Heart right ventricle (tissue), 16 donors: ENCODE measurements at regions not wholly inside any gene's neighbourhood (a gene's known extent, or its start where the extent isn't known, plus 50 kb on each side); places are given as distances from the start of the nearest gene placed in this dataset.

Experiments
- ATAC-seq, 8 donors: fragments of 200-7000 bp; cut with Tn5 transposase; one replicate each; pipeline ENCODE4 v1.9.1; 2020; ENCODE audit warnings: mild to moderate bottlenecking in 8 of 8, moderate library complexity in 8 of 8, moderate number of reproducible peaks in 1 of 8
- DNase-seq, 2 donors: peaks; one replicate each; pipeline ENCODE4 v3.0.0-alpha.2; 2020
- H3K27ac ChIP-seq, 10 donors: fragments of 200-600 bp; sonication (generic) in 2 of 10; one replicate each; pipeline versions ENCODE4 v1.5.0 to v1.8.0; 2020 to 2022; ENCODE audit warnings: mild to moderate bottlenecking in 3 of 10
- H3K27me3 ChIP-seq, 7 donors: fragments of 200-600 bp; one replicate each; pipeline ENCODE4 v1.8.0; 2021 to 2022; ENCODE audit warnings: mild to moderate bottlenecking in 2 of 7
- H3K36me3 ChIP-seq, 9 donors: fragments of 200-600 bp; sonication (generic) in 1 of 9; one replicate each; pipeline versions ENCODE4 v1.5.0 to v1.8.0; 2020 to 2022; ENCODE audit warnings: mild to moderate bottlenecking in 2 of 9
- H3K4me1 ChIP-seq, 9 donors: fragments of 200-600 bp; sonication (generic) in 1 of 9; one replicate each; pipeline versions ENCODE4 v1.5.0 to v1.8.0; 2020 to 2022; ENCODE audit warnings: mild to moderate bottlenecking in 4 of 9
- H3K4me3 ChIP-seq, 10 donors: fragments of 200-600 bp; sonication (generic) in 2 of 10; one replicate each; pipeline versions ENCODE4 v1.5.0 to v1.8.0; 2020 to 2022; ENCODE audit warnings: mild to moderate bottlenecking in 7 of 10, moderate library complexity in 2 of 10
- H3K9me3 ChIP-seq, 11 donors: fragments of 200-600 bp in 10 of 11; sonication (generic) in 2 of 11; one replicate each; pipeline versions ENCODE4 v1.5.0 to v1.8.0; 2013 to 2022; ENCODE audit warnings: mild to moderate bottlenecking in 2 of 11, control low read depth in 1 of 11, moderate library complexity in 1 of 11
- CTCF ChIP-seq, 9 donors: fragments of 200-600 bp; sonication (generic) in 2 of 9; IDR thresholded peaks; one replicate each; pipeline versions ENCODE4 v1.5.0 to v1.8.0; 2021 to 2022; ENCODE audit warnings: antibody characterized with exemption in 9 of 9, mild to moderate bottlenecking in 5 of 9, moderate library complexity in 1 of 9
- WGBS, 2 donors: extraction: QIAGEN DNeasy Blood & Tissue Kit; methylation state at CpG; one replicate each; pipeline ENCODE4 v1.1.7; 2013; ENCODE audit warnings: inconsistent platforms in 1 of 2; 5-methylcytosine and 5-hydroxymethylcytosine counted together
- intact Hi-C, 10 donors: fragments of 100-400 bp; cut with DNase I; formaldehyde crosslinking; loops; one replicate each; pipeline versions ENCODE4 v1.11.1 to v1.14.2; 2022
- donor health status: Arrhythmogenic right ventricular cardiomyopathy.
- donor health status: ischemic (EF 13 %, LVEDD 7.1; RV severe dilation, severe dysfunction).
- donor health status: healthy with polysubstance abuse.
- donor health status: DM: no; HTN: yes; CAD: no.
- donor health status: DM: no; HTN: no; CAD: no.
- donor health status: ischemic (EF 25% LVEDD 6.9; RV normal size, moderate dysfunction).
- donor health status: ischemic (EF 25% LVEDD 5.7; RV mildly dilated, moderate dysfunction).
- donor health status: healthy.
- donor health status: DM: yes; HTN: yes; CAD: no.
- donor health status: Ischemic cardiomyopathy.
- donor health status: ischemic (EF 35%, LVEDD 5.7; RV mildly dilated, moderate dysfunction).
- donor health status: nonischemic (EF 11% LVEDD 7.7; RV severe dilation, severe dysfunction).
- donor health status: DM: yes; HTN: yes; CAD: no.
- donor health status: PGD.
- donor health status: ischemic (EF 29% LVEDD 5.4; RV normal size, mild dysfunction).
- donor health status: nonischemic (EF 23%, LVEDD 6.1; RV moderate dilation, normal function).

GRCh38 chr3:59698091-59698490, 648.3 kb upstream of the CFAP20DC start:
- intact Hi-C loops, result no loop called here
- DNase-seq (no peak), ATAC-seq (no peak)
- Histone ChIP-seq H3K9me3 (peaks cover 0 to 4% (median 0%) of the 10 kb centered on the region in 11 donors), H3K27me3 (no peaks in the 10 kb centered on the region), H3K27ac (no peak overlapping the region), H3K4me3 (no peak overlapping the region), H3K4me1 (no peaks in the 10 kb centered on the region), H3K36me3 (no peaks in the 10 kb centered on the region)
- WGBS, 2 donors, result 63 to 73% methylated on average over 3 of the region's 3 CpGs
- TF ChIP-seq CTCF (IDR thresholded peaks at IDR 0.05), result no peak

GRCh38 chr3:59696783-59697182, 647.0 kb upstream of the CFAP20DC start:
- intact Hi-C loops, result no loop called here
- Histone ChIP-seq H3K27me3 (no peaks in the 10 kb centered on the region), H3K4me1 (no peaks in the 10 kb centered on the region), H3K27ac (no peak overlapping the region), H3K4me3 (no peak overlapping the region), H3K36me3 (no peaks in the 10 kb centered on the region), H3K9me3 (peaks cover 0 to 12% (median 0%) of the 10 kb centered on the region in 11 donors)
- no peak for TF ChIP-seq CTCF (IDR thresholded peaks at IDR 0.05)
- ATAC-seq (no peak), DNase-seq (no peak)

GRCh38 chr3:59695860-59696259, 646.0 kb upstream of the CFAP20DC start:
- Histone ChIP-seq H3K27ac (no peak overlapping the region), H3K4me3 (no peak overlapping the region), H3K4me1 (no peaks in the 10 kb centered on the region), H3K9me3 (peaks cover 0 to 12% (median 0%) of the 10 kb centered on the region in 11 donors), H3K36me3 (no peaks in the 10 kb centered on the region), H3K27me3 (no peaks in the 10 kb centered on the region)
- WGBS, 2 donors, result 72 to 85% methylated on average over 4 of the region's 4 CpGs
- ATAC-seq (no peak), DNase-seq (no peak)
- intact Hi-C loops, result no loop called here
- TF ChIP-seq CTCF (IDR thresholded peaks at IDR 0.05), result no peak

- no peaks in the 10 kb centered on the region for H3K36me3 ChIP-seq
- no peak for TF ChIP-seq CTCF (IDR thresholded peaks at IDR 0.05)
- H3K4me3 ChIP-seq, result no peak overlapping the region
- no peaks in the 10 kb centered on the region for H3K27me3 ChIP-seq
- ATAC-seq (no peak), DNase-seq (no peak)
- peaks cover 0 to 12% (median 0%) of the 10 kb centered on the region in 11 donors for H3K9me3 ChIP-seq
- no peak overlapping the region for H3K27ac ChIP-seq
- WGBS, 2 donors, result 41 to 56% methylated on average over 3 of the region's 3 CpGs
- intact Hi-C loops, result no loop called here
- H3K4me1 ChIP-seq, result no peaks in the 10 kb centered on the region
Measured at GRCh38 chr3:59692117-59692516, 642.3 kb upstream of the CFAP20DC start.

- intact Hi-C loops, result no loop called here
- Histone ChIP-seq H3K27me3 (no peaks in the 10 kb centered on the region), H3K36me3 (no peaks in the 10 kb centered on the region), H3K9me3 (peaks cover 0 to 12% (median 0%) of the 10 kb centered on the region in 11 donors), H3K4me1 (no peaks in the 10 kb centered on the region), H3K27ac (no peak overlapping the region), H3K4me3 (no peak overlapping the region)
- WGBS, 2 donors, result 63 to 78% methylated on average over 2 of the region's 2 CpGs
- no peak for TF ChIP-seq CTCF (IDR thresholded peaks at IDR 0.05)
- no peak for DNase-seq
- no peak for ATAC-seq
Measured at GRCh38 chr3:59690886-59691285, 641.1 kb upstream of the CFAP20DC start.
